GM12872 (cell line): ENCODE measurements at regions not wholly inside any gene's neighbourhood (a gene's known extent, or its start where the extent isn't known, plus 50 kb on each side); places are given as distances from the start of the nearest gene placed in this dataset.

ENCODE experiments used
- CTCF ChIP-seq: IDR thresholded peaks from 3 replicates; pipeline ENCODE4 v1.5.1; 2011; ENCODE audit warnings: low read depth, mild to moderate bottlenecking, low read length, moderate library complexity; ENCODE audit not compliant: insufficient read depth

- no peak for TF ChIP-seq CTCF
Observed at GRCh38 chr2:4882941-4883340, 809.2 kb upstream of the SOX11 start.

DNA sequence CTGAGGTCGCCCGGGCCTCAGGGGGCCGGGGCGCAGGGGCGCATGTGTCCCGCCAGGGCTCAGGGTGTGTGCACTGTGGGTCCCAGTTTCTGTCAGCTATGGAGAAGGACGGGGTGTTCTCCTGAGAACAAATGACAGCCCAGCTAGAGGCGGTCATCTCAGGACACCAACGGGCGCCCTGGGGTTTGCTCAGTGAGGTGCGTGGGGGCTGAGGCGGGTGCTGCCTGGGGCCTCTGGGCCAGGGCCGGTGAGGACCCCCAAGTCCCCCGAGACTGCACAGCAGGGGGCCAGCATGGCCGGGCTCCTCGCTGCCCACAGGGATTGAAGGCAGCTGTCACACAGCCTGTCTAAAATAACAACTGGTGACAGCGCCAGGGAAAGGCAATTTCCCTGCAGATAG is 808.8 kb upstream of the SOX11 start:
- TF ChIP-seq CTCF: no peak

DNA sequence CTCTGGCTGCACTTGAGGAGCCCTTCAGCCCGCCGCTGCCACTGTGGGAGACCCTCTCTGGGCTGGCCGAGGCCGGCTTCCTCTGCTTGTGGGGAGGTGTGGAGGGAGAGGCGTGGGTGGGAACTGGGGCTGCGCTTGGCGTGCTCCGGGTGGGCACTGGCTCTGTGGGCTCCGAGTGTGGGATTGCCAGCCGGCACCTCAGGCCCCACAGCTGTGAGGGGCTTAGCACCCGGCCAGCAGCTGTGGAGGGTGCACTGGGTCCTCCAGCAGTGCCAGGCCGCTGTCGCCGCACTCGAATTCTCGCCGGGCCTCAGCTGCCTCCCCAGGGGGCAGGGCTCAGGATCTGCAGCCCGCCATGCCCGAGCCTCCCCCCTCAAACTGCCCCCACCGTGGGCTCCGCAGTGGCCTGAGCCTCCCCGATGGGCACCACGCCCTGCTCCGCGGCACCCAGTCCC is 808.0 kb upstream of the SOX11 start:
- no peak for TF ChIP-seq CTCF

- TF ChIP-seq CTCF: no peak
Observed at GRCh38 chr2:4891394-4891793, 800.8 kb upstream of the SOX11 start.

DNA sequence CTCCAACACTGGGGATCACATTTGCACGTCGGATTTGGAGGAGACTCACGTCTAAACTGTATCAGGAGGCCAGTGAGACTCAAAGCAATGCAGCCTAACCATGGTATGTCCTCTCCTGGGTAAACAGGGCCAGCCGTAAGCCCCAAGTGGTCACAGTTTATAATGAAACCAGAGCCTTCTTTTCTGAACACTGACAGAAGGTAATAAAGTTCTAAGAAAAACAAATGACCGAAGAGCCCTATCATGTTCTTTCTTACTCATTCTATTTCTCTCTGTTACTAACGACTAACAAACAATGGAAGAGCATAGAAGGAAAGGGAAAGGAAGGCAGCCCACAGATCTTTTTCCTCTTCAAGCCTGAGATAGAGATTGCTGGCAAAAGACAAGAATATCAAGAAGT is 796.8 kb upstream of the SOX11 start:
- TF ChIP-seq CTCF: no peak

- no peak for TF ChIP-seq CTCF
Observed at GRCh38 chr2:4898706-4899105, 793.5 kb upstream of the SOX11 start.

DNA sequence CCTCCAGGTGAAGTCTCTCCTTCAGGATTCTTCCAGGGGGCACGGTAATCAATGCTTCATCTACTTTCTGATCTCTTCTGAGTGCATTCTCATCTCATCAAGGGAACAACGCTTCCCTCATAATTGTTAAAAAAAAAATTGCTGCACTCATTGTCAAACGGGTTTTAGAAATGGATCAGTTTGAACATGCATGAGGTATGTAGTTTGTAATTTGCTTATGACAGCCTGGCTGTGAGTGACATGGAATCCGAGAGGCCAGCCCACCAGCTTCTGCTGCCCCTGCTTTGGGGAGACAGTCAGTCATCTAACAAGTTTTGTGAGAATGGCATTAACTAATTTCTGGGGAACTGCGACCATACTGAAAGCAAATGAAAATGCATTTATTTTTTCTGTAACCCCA is 791.9 kb upstream of the SOX11 start:
- no peak for TF ChIP-seq CTCF
